HUES64 (cell line): ENCODE measurements at regions not wholly inside any gene's neighbourhood (a gene's known extent, or its start where the extent isn't known, plus 50 kb on each side); places are given as distances from the start of the nearest gene placed in this dataset.

ENCODE experiments used
- H3K27ac ChIP-seq: 2 replicates; pipeline ENCODE4 v1.7.0; 2013; ENCODE audit warnings: low read depth, low read length, inconsistent platforms
- H3K27me3 ChIP-seq: 2 replicates; pipeline ENCODE4 v1.6.1; 2013; ENCODE audit warnings: mild to moderate bottlenecking, low read length; ENCODE audit not compliant: insufficient read depth
- H3K36me3 ChIP-seq: 2 replicates; pipeline ENCODE4 v1.6.1; 2013; ENCODE audit warnings: mild to moderate bottlenecking, low read length; ENCODE audit not compliant: insufficient read depth
- H3K4me1 ChIP-seq: 2 replicates; pipeline ENCODE4 v1.6.1; 2013; ENCODE audit warnings: mild to moderate bottlenecking, low read length, moderate library complexity; ENCODE audit not compliant: insufficient read depth
- H3K4me3 ChIP-seq: 2 replicates; pipeline ENCODE4 v1.5.1; 2013; ENCODE audit warnings: mild to moderate bottlenecking, low read length, moderate library complexity
- H3K9ac ChIP-seq: 2 replicates; pipeline ENCODE4 v1.6.1; 2013; ENCODE audit warnings: mild to moderate bottlenecking, low read depth, low read length
- H3K9me3 ChIP-seq: 2 replicates; pipeline ENCODE4 v1.6.1; 2013; ENCODE audit warnings: low read depth, low read length; ENCODE audit not compliant: insufficient read depth
- WGBS: fragments of 150-250, 120-280 bp; methylation state at CpG from one replicate; pipeline ENCODE4 v1.1.7; 2013; ENCODE audit warnings: missing lambda C conversion rate; 5-methylcytosine and 5-hydroxymethylcytosine counted together

DNA sequence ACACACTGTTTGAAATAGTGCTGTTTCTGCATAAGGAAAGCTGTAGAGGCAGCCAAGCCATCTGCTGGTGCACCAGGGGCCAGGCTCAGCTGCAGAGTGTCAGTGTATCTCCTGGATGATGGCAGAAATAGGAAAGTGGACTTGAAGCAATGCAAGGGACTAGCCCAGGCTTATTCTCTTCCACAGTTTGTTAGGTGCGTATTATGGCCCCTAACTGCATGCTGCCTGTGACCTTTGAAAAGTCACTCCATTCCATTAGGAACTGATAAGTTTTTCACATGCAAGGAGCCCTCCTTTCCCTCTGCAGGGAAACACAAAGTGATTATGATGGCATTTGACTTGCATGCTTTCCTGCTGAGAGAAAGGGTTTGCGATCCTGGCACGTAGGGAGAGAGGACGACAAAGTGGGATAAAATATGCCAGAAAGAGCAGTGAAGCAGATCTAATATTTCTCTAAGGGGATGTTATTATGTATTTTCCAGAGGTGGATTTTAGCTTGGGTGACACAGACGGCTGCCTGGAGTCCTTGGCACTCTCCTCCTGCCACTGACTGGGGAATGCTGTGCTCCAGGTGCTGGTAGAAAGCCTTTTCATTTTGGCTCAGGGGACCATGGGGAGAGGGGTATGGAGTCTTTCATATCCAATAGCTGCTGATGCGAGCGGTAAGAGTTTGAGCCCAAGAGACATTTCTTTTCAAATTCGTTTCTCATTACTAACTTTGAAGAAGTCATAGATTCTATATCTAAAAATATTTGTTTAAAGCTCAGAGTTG lies 402.1 kb upstream of the B3GALT2 start:
- Histone ChIP-seq H3K27ac (0 out of 2 replicates have a peak overlapping the region, but pooled peaks have one; percentile 23), H3K4me1 (peaks cover 53% of the 10 kb centered on the region), H3K4me3 (peak overlapping the region; percentile 28), H3K9me3 (no peaks in the 10 kb centered on the region), H3K27me3 (no peaks in the 10 kb centered on the region; the same call in 1 of the 2 replicates), H3K36me3 (no peaks in the 10 kb centered on the region), H3K9ac (no peak overlapping the region)
- 20% methylated on average over 8 of the region's 8 CpGs for WGBS

DNA sequence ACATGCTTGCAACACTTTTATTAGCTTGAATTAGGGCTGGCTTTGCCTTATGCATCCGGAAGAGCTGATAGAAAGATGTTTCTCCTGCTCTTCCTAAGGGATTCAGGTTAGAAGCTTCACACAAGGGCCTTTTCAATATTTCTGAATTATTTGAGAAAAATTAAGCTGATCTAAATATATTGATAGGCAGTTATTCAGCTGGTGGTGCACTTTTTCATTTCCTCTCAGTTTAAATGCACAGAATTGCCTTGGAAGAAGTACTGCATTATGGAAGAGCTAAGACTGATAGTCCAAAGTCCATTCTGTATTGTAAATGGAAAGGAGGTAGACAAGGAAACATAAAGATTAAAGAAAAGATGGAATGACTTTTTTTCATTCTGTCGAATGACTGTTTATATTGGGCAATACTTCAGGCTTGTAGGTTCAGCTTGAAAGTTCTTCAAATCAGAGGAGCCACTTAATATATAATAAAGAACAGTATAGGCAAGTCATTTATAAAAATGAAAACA lies 398.4 kb upstream of the B3GALT2 start:
- H3K4me1 ChIP-seq, result peaks cover 32% of the 10 kb centered on the region
- H3K27me3 ChIP-seq, result no peaks in the 10 kb centered on the region; the same call in 1 of the 2 replicates
- no peak overlapping the region for H3K27ac ChIP-seq
- no peak overlapping the region for H3K4me3 ChIP-seq
- no peaks in the 10 kb centered on the region for H3K36me3 ChIP-seq
- WGBS, result 85% methylated on average over 2 of the region's 2 CpGs
- no peaks in the 10 kb centered on the region for H3K9me3 ChIP-seq
- no peak overlapping the region for H3K9ac ChIP-seq

DNA sequence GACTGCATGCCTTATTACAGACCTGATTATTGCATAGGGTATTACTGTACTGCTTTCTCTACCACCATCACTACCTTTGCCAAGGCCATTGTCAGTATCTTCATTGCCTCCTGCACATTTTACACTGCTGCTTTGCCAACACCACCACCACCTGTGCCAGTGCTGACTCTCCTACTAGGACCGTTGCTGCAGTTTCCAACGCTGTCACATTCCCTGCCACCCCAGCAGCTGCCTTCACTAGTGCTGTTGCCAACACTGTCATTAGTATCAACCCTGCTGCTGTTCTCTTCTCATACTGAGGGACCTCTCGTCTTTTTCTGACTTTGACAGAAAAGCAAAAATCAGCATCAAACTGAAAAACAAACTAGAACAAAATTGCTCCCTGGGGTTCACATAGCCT lies 394.9 kb upstream of the B3GALT2 start:
- H3K27ac ChIP-seq, result no peak overlapping the region
- 90% methylated on average over 3 of the region's 3 CpGs for WGBS
- H3K27me3 ChIP-seq, result no peaks in the 10 kb centered on the region
- no peaks in the 10 kb centered on the region for H3K9me3 ChIP-seq
- H3K4me3 ChIP-seq, result no peak overlapping the region
- H3K36me3 ChIP-seq, result no peaks in the 10 kb centered on the region
- 0 out of 2 replicates have a peak, but pooled peaks cover 5% of the 10 kb centered on the region for H3K4me1 ChIP-seq
- H3K9ac ChIP-seq, result no peak overlapping the region

DNA sequence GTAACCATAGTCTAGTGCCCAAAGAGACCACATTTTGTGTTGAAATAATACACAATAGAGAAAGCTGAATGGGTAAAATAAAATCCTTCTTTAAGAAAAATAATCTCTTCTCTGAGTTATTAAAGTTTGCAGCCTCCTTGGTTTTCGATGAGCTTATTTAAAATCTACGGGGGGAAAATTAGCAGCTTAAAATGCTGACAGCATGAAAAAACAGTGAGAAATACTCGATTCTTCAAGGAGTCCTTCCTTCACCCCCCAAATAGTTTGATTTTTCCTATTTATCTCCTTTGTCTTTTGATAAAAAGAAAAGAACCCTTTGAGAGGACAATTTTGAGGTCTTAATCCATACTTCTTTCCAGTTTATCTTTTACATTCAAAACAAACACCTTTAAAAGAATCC lies 394.0 kb upstream of the B3GALT2 start:
- WGBS, result 90% methylated on average over 3 of the region's 3 CpGs
- no peaks in the 10 kb centered on the region for H3K9me3 ChIP-seq
- H3K4me1 ChIP-seq, result no peaks in the 10 kb centered on the region
- no peak overlapping the region for H3K9ac ChIP-seq
- no peak overlapping the region for H3K4me3 ChIP-seq
- no peak overlapping the region for H3K27ac ChIP-seq
- no peaks in the 10 kb centered on the region for H3K27me3 ChIP-seq
- no peaks in the 10 kb centered on the region for H3K36me3 ChIP-seq

DNA sequence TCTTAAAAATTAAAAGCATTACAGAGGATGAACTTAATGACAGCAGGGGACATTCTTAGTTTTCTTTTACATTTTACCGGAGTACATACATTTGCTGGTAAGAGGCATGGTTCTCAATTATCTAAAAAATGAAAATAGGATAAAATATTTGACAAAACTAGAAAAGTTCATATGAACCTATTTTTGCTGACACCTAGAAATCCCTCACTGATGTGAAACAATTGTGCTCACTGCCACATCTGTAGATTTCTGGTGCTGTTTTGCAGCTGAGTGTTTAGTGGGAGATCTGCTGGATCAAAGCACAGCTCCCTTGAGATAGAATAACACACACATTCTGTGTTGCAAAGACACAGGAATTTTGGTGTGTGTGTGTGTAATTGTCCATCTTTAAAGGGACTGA lies 392.9 kb upstream of the B3GALT2 start:
- H3K9ac ChIP-seq, result no peak overlapping the region
- H3K4me3 ChIP-seq, result no peak overlapping the region
- no peaks in the 10 kb centered on the region for H3K36me3 ChIP-seq
- no CpG with 5 or more reads among the region's 1 CpG for WGBS
- H3K27me3 ChIP-seq, result no peaks in the 10 kb centered on the region
- no peaks in the 10 kb centered on the region for H3K9me3 ChIP-seq
- no peaks in the 10 kb centered on the region for H3K4me1 ChIP-seq
- no peak overlapping the region for H3K27ac ChIP-seq

DNA sequence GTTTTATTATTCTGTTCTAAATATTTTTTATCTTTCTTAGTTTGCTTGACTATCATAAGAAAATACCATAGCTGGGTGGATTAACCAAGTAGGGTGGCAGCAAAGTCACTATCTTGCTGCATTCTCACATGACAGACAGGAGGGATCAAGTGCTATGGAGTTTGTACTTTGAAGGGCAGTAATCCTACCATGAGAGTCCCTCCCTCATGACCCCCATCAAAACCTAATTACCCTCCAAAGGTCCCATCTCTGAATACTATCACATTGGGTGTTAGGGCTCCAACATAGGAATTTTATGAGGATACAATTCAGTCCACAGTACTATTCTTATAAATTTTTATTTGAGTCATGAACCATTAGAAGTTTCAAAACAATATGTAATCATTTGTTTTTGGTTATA lies 388.5 kb upstream of the B3GALT2 start:
- H3K36me3 ChIP-seq, result no peaks in the 10 kb centered on the region
- H3K9me3 ChIP-seq, result no peaks in the 10 kb centered on the region
- no peak overlapping the region for H3K4me3 ChIP-seq

DNA sequence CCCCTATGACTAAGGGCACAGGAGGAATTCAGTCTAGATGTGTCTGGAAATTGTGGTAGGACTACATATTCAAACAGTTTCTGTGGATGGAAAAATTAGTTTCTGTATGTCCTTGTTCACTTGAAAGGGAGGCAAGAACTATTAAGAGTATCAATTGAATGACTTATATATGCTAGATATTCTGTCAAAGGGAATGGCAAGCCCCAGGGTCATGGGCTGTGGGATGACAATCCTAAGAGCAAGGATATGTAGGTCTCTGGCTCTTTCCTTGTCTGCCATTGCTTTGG lies 383.5 kb upstream of the B3GALT2 start:
- no peaks in the 10 kb centered on the region for H3K4me1 ChIP-seq
- no peaks in the 10 kb centered on the region for H3K27me3 ChIP-seq
- H3K27ac ChIP-seq, result no peak overlapping the region
- H3K36me3 ChIP-seq, result no peaks in the 10 kb centered on the region
- no peak overlapping the region for H3K4me3 ChIP-seq
- H3K9ac ChIP-seq, result no peak overlapping the region
- no peaks in the 10 kb centered on the region for H3K9me3 ChIP-seq

More for the DNA sequence above, 388.5 kb upstream of the B3GALT2 start:
- no peak overlapping the region for H3K27ac ChIP-seq
- no peaks in the 10 kb centered on the region for H3K27me3 ChIP-seq
- H3K9ac ChIP-seq, result no peak overlapping the region
- H3K4me1 ChIP-seq, result no peaks in the 10 kb centered on the region

DNA sequence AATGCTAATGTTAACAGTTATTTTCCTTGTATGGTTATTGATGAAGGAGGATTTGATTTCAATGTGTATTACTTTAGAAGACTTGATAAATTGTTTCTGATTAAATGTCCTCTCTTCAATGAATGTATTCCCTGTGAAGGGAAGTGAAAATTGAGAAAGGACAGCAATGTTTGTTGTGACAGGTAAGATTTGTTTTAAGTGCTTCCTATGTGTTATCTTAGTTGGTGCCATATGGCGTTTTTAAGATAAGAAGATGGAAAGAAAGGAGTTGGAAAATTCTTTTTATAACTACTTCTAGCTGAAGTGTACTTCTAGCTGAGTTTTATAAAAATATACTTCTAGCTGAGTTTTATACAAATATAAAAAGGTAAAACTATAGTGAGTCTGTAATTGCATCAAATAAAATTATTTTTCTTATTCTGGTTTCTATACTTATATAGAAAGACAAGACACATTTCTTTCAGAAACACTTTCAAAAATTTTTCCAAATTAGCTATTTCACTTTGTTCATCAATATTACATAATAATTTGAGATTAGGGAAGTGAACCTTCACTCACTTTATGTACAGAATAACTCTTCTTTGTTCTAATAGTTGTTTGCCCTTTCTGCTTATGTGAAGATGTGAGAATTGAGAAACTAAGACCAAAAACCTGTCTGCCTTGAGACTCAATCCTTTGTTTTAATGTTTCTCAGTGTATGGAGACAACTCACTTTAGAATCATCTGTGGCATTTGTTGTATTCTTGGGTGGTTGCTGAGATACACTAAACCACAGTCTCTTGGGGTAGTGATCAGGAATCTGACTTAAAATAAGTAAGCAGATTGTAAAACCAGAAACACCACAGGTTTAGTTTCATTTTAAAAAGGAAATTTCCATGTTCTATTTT lies 382.9 kb upstream of the B3GALT2 start:
- no peaks in the 10 kb centered on the region for H3K36me3 ChIP-seq
- no peaks in the 10 kb centered on the region for H3K4me1 ChIP-seq
- H3K27me3 ChIP-seq, result no peaks in the 10 kb centered on the region
- no peak overlapping the region for H3K4me3 ChIP-seq
- H3K27ac ChIP-seq, result no peak overlapping the region
- no peak overlapping the region for H3K9ac ChIP-seq
- WGBS, result 67% methylated on average over 1 of the region's 1 CpG
- H3K9me3 ChIP-seq, result no peaks in the 10 kb centered on the region

DNA sequence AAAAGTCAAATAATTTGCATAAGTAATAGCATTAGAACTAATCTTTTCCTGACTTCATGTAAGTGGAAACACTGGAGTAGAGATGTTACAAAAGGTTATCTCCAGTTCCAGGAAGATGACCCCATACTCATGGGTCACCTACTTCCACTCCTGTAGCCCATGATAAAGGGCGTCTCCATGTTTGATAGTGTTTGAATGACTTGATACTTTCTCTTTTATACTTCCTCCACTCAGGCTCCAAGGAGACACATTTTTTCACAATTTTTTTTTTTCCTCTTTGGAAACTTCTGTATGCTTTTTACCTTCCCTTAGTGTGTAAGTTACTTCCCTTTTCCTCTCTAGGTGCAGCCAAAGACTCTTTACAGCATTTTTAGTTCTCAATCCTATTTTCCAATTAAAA lies 382.1 kb upstream of the B3GALT2 start:
- WGBS, result no CpG with 5 or more reads among the region's 1 CpG
- H3K9ac ChIP-seq, result no peak overlapping the region
- no peak overlapping the region for H3K4me3 ChIP-seq
- no peak overlapping the region for H3K27ac ChIP-seq
- H3K9me3 ChIP-seq, result no peaks in the 10 kb centered on the region
- H3K4me1 ChIP-seq, result no peaks in the 10 kb centered on the region
- H3K27me3 ChIP-seq, result no peaks in the 10 kb centered on the region
- no peaks in the 10 kb centered on the region for H3K36me3 ChIP-seq

DNA sequence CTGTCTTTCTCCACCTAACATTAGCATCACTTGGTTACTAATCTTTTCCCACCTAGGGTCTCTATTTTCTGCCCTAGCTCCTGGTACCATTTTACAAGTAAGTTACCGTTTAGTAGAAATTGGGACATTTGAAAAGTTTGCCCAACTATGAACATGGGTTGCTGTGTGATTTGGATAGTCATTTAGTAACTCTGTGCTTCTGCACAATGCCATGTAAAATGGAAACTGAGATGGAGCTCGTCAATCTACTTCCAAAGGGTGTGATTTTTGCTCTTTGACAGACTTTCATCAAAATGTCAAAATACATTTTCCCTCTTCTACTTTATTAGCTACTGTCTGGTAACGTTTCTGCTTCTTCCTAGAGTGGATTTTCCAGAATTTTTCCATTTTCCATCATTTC lies 381.5 kb upstream of the B3GALT2 start:
- H3K27me3 ChIP-seq, result no peaks in the 10 kb centered on the region
- H3K27ac ChIP-seq, result no peak overlapping the region
- no peak overlapping the region for H3K9ac ChIP-seq
- H3K36me3 ChIP-seq, result no peaks in the 10 kb centered on the region
- no peaks in the 10 kb centered on the region for H3K9me3 ChIP-seq
- H3K4me3 ChIP-seq, result no peak overlapping the region
- H3K4me1 ChIP-seq, result no peaks in the 10 kb centered on the region
- WGBS, result 89% methylated on average over 3 of the region's 3 CpGs

DNA sequence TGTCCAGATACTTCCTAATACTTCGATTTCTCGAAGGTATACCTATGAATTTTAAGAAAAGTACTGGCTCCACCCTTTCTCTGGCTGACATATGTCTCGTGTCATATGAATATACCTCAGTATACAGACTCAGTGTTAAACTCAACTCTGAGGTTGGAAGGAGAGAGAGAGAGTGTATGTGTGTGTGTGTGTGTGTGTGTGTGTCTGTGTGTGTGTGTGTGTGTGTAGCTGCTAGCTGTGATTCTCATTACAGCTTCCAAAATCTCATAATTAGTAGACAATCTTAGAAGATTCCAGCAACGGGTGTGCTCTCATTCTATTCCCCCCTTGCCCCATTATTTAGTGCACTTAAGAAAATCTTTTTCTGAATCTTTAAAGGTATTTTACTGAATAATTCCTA lies 380.3 kb upstream of the B3GALT2 start:
- Histone ChIP-seq H3K4me1 (peaks cover 4% of the 10 kb centered on the region; the same call in 1 of the 2 replicates), H3K9me3 (no peaks in the 10 kb centered on the region), H3K27me3 (no peaks in the 10 kb centered on the region), H3K36me3 (no peaks in the 10 kb centered on the region), H3K27ac (no peak overlapping the region), H3K9ac (no peak overlapping the region), H3K4me3 (no peak overlapping the region)
- WGBS, result 92% methylated on average over 4 of the region's 4 CpGs
